ENCODE measurements at regions not wholly inside any gene's neighbourhood (a gene's known extent, or its start where the extent isn't known, plus 50 kb on each side); places are given as distances from the start of the nearest gene placed in this dataset.

GRCh38 chr2:235165136-235165535 is 213.3 kb downstream of the SH3BP4 start:
- TF ChIP-seq POLR2A (IDR thresholded peaks at IDR 0.05; ENCODE audit: control extremely low read depth in 1 of 2, low read depth in 2 of 2, low read length in 2 of 2): no peak
- TF ChIP-seq CREB1 (IDR thresholded peaks at IDR 0.05): no peak
- no peak for TF ChIP-seq MAFK (IDR thresholded peaks at IDR 0.05; ENCODE audit: low read depth, low read length)
- no peak for TF ChIP-seq CBX5 (IDR thresholded peaks at IDR 0.05; ENCODE audit: low read depth, low read length)
- TF ChIP-seq CTCF (IDR thresholded peaks at IDR 0.05; ENCODE audit: control extremely low read depth in 1 of 3, insufficient read depth in 1 of 3, low read depth in 1 of 3, low read length in 3 of 3): no peak
- no peak for TF ChIP-seq RNF2 (IDR thresholded peaks at IDR 0.05; ENCODE audit: borderline replicate concordance, low read depth, low read length, missing control alignments, poor library complexity, severe bottlenecking)
- no peak for TF ChIP-seq TEAD4 (IDR thresholded peaks at IDR 0.05; ENCODE audit: low read depth, low read length)
- no peak for TF ChIP-seq POLR2AphosphoS5 (IDR thresholded peaks at IDR 0.05; ENCODE audit: low read depth, low read length)
- TF ChIP-seq USF2 (IDR thresholded peaks at IDR 0.05; ENCODE audit: low read length): no peak
- no peak for TF ChIP-seq CEBPB (IDR thresholded peaks at IDR 0.05; ENCODE audit: low read depth, low read length)
- TF ChIP-seq EZH2 (IDR thresholded peaks at IDR 0.05; ENCODE audit: low read depth, low read length, severe bottlenecking): no peak
- TF ChIP-seq JUN (IDR thresholded peaks at IDR 0.05; ENCODE audit: low read depth, low read length): no peak
